ENCODE measurements at regions not wholly inside any gene's neighbourhood (a gene's known extent, or its start where the extent isn't known, plus 50 kb on each side); places are given as distances from the start of the nearest gene placed in this dataset.

DNA sequence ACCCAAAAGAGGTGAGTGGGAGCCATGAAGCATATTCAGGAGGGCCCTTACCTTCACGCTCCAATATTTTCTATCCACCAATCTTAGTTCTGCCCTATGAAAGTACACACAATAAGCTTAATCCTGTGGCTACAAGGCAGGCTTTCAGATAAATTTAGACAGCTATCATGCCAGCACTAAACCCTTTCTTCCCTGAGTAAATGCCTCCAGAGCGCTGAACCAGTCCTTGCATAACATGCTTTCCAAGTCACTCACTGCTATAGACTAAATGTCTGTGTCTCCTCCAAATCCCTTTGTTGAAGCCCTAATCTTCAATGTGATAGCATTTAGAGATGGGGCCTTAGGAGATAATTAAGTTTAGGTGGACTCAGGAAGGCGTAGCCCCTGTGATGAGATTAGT, 50.3 kb upstream of the FIBIN start:
- TF ChIP-seq L3MBTL2 (conservative IDR thresholded peaks at IDR 0.05) (no peak), TARDBP (IDR thresholded peaks at IDR 0.05) (no peak), SP1 (IDR thresholded peaks at IDR 0.05) (no peak), LEF1 (IDR thresholded peaks at IDR 0.05; ENCODE audit: borderline replicate concordance) (no peak)
